Stimulated activated CD4-positive, alpha-beta T cell treated with anti-CD3 and anti-CD28 coated beads, Interleukin-2, amount 100 ng/mL, for 24 hours (primary cell): ENCODE measurements at regions not wholly inside any gene's neighbourhood (a gene's known extent, or its start where the extent isn't known, plus 50 kb on each side); places are given as distances from the start of the nearest gene placed in this dataset.
"Not testable (repeated sequence)": the region's sequence is repeated elsewhere in the genome, so short reads cannot be mapped to it uniquely, and the experiment has no call there.

ENCODE experiments used
- DNase-seq, 2 donors: peaks; one replicate each; pipeline ENCODE4 v3.0.0-alpha.2; 2020

DNA sequence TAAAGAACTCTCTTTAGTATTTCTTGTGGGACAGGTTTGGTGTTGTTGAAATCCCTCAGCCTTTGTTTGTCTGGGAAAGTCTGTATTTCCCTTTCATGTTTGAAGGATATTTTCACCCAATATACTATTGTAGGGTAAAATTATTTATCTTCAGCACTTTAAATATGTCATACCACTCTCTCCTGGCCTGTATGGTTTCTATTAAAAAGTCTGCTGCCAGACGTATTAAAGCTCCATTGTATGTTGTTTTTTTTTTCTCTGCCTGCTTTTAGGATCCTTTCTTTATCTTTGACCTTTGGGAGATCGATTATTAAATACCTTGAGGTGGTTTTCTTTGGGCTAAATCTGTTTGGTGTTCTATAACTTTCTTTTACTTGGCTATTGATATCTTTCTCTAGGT, 119.0 kb upstream of the TBC1D5 start:
- DNase-seq: no peak

DNA sequence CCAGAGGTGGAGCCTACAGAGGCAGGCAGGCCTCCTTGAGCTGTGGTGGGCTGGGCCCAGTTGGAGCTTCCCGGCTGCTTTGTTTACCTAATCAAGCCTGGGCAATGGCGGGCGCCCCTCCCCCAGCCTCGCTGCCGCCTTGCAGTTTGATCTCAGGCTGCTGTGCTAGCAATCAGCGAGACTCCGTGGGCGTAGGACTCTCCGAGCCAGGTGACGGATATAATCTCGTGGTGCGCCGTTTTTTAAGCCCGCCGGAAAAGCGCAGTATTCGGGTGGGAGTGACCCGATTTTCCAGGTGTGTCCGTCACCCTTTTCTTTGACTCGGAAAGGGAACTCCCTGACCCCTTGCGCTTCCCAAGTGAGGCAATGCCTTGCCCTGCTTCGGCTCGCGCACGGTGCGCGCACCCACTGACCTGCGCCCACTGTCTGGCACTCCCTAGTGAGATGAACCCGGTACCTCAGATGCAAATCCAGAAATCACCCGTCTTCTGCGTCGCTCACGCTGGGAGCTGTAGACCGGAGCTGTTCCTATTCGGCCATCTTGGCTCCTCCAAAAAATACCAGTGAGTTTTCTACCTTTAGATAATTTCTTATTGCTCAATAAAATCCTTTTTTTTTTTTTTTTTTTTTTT, 118.5 kb upstream of the TBC1D5 start:
- not testable (repeated sequence) for DNase-seq

DNA sequence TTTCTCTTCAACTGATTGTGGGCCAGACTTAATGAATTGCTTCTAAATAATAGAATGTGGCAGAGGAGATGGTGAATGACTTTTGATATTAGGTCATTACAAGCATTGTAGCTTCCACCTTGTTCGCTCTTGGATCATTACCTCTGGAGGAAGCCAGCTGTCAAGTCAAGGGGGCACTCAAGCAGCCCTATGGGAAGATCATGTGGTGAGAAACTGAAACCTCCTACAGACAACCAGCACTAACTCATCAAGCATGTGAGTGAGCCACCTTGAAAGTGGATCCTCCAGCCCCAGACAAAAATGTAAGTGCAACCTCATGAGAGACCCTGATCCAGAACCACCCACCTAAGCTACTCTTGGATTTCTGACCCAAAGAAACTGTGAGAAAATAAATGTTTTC, 109.8 kb upstream of the TBC1D5 start:
- no peak for DNase-seq

DNA sequence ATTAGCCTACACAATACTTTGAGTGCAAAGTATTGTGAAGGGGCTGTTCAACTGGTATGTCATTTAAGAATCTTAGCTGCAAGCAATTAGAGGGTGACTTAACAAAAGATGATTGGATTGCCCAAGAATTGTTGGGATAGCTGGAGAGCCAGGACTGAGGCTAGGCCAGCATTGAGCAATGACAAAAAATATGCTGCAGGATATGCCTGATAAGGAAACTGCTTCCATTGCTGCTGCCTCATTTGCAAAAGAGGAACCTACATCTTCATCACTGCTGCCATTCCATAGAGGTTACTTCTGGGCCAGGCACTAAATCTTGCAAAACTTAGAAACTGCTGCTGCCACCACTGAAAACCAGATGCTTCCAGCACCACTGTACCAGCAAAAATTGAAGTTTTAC, 108.0 kb upstream of the TBC1D5 start:
- no peak for DNase-seq

DNA sequence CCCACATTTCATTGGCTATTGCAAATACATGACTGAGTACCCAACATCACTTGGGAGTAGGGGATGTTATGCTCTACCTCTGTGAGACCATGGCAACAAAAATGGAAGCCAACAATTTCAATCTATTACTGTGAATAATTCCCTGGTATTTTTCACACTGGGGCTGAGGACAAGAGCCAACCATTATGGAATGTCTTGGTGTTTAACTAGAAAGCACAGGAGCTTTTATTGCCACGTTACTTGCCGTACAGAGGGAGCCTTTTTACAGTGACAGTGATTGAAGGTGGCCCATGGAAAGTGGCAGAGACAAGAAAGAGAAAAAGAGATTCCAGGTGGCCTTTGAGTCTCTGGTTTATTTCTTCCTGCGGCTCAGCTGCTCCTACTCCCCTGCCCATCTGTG, 105.7 kb upstream of the TBC1D5 start:
- DNase-seq: no peak

DNA sequence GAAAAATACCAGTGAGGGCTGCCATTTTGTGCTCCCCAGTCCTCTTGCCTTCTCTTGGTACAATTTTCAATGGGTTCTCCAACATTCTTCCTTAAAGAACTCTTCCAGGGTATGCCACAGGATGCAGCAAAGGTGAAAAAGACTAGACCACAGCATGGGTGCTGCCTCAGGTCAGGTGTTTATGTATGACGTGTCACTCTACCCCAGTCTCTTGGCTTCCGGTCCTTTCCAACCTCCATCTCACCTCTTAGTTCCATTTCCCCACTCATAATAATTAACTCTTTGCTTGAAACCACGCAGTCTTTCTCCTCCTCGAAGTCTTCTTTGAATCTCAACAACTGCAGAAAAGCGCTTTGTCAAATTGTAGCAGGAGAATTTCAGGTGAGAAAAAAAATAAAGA, 104.7 kb upstream of the TBC1D5 start:
- DNase-seq: no peak

DNA sequence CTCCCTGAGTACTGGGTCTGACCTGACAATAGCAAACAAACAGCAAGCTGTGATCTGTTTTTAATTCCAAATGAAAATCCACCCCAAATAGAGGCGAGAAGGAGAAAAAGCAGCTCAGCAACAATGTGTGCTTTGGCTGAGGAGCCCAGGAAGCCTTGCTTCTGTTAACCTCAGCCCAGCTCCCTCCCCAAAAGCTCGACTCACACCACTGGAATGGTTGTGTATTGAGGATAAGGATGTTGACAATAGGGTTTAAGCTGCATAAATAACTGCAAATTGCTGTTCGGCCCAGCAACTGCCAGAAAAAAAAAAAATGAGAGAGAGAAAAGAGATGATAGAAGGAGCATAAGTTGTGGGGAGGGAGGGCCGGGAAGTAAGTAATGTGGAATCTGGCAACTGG, 104.0 kb upstream of the TBC1D5 start:
- no peak for DNase-seq

DNA sequence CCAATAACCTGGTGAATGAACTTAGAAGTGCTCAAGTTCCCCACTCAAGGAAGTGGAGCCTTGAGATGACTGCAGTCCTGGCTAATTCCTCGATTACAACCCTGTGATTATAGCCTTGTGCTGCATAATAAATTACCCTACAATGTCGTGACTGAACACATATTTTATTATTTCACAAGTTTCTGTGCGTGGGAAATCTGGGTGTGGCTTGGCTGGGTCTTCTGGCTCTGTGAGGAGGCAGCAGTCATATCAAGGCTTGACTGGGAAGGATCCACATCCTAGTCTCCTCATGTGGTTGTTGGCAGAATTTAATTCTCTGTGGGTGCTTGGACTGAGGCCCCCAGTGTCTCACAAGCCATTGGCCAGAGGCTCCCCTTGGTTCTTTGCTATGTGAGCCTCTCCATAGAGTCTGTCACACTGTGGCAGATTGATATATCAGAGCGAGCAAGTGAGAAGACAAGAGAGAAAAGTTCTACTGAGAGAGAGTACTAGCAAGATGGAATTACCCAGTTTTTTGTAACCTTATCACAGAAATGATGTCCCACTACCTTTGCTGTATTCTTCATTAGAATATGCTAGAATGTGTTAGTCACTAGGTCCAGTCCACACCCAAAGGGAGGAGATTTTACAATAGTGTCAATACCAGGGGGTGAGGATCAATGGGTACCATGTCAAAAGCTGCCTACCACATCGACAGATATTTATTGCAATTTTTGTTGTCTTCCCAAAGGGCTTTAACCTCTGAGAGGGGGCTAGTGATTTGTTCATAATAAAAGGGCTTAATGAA, 102.8 kb upstream of the TBC1D5 start:
- DNase-seq: no peak

DNA sequence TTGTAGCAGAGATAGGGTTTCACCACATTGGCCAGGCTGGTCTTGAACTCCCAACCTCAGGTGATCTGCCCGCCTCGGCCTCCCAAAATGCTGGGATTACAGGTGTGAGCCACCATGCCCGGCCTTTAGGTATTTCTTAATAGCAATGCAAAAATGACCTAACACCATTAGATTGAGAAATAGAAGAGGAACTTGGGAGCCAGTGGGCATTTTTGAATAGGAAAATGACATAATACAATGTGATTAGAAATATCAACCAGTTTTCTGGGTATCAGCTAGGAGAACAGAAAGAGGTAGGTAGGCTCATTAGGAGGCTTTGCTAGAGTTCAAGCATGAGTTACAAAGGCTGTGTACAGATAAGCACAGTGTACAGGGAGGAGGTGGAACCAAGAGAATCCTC, 101.8 kb upstream of the TBC1D5 start:
- DNase-seq: no peak

DNA sequence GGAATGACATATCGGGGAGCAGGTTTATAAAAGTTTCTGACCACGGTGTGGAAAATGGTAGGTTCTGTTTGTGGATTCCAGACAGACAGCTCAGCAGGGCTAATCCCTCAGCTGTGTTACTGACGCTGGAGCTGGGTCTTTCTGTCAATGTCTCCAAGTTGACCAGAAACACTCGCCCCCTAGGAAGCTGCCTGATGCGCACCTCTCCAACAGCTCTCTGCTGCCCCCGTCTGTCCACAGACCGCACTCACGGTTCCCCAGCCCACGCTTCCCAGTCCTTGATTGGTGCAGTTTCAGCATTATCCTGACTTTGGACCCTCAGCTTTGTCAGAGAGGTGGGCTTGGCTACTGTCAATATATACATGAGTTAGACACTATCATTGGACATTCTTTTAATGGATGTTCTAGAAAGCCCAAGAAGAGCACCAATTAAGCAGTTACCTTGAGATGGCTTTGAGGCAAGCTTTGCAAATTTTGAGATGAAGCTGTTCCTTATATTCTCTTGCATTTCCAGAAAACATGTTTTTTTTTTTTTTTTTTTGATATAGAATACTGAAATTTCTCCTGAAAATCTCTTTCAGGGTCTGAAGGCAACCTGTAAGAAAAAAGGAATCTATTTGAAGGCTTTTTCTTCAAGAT, 98.9 kb upstream of the TBC1D5 start:
- peak; percentile 83 to 84 for DNase-seq

DNA sequence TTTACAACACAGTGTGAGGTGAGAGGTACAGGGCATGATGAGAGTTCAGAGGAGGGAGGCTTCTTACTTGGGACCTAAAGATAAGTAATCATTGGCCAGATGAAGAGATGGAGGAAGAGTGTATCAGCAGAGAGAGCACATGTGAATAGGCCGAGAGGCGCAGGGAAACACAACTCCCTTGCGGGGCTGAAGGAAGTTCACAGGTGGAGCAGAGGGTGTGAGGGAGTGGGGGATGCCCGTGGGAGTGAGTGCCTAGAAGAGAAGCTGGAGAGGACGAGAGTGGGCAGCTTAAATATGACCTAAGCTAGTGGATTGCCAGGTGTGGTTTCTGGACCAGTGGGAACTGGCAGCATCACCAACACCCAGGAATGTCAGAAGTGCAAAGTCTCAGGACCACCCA, 98.2 kb upstream of the TBC1D5 start:
- DNase-seq: no peak

DNA sequence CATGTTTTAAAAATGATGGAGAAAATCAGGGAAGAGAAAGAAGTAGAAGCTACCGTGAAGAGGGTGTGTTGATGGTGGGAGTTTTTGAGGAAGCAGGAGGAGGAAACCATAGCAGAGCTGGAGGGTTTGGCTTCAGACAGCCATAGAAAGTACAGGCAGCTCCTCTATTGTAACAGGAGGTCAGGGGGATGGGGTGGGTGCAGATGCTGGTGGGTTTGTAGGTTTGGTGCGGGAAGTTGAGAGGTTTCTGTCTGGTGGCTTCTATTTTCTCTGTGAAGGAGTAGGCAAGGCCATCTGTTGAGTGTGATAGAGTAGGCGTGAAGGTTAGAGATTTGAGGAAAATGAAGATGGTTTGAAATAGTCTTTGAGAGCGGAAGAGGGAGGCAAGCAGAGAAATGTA, 97.7 kb upstream of the TBC1D5 start:
- DNase-seq: no peak

DNA sequence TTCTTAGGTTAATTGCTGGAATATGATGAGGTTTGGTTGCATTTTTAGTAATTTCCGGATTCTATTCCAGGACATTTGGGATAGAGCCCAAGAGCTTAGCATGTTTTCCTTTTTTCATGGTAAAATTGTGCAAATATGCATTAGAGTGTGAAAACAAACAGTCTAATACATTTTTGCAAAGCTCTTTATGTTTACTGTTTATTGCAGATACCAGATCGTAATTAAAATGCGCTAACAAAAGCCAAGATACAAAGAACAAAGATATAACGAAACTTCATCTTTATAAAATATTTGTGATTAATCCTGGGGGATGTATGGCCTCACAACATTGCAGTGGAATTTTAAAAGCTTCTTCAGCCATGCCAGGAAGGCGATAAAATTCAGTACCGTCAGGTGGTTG, 94.5 kb upstream of the TBC1D5 start:
- no peak for DNase-seq

DNA sequence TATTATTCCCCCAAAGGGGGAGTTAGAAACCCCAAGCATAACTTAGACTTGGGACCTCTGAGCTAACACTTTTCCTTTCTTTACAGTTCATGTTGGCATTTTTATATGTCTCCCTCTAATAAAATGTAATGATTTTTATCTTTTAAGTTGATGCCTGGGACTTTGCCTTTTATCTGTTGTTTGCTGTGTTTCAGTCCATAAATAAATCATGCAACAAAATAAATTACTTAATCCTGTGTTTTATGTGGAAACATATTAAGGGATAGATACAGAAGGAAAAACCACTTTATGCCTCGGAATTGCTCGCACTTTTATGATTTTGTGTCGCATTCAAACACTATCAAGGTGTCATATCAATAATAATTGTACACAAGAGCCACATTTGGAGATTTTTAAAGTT, 93.7 kb upstream of the TBC1D5 start:
- DNase-seq: no peak

DNA sequence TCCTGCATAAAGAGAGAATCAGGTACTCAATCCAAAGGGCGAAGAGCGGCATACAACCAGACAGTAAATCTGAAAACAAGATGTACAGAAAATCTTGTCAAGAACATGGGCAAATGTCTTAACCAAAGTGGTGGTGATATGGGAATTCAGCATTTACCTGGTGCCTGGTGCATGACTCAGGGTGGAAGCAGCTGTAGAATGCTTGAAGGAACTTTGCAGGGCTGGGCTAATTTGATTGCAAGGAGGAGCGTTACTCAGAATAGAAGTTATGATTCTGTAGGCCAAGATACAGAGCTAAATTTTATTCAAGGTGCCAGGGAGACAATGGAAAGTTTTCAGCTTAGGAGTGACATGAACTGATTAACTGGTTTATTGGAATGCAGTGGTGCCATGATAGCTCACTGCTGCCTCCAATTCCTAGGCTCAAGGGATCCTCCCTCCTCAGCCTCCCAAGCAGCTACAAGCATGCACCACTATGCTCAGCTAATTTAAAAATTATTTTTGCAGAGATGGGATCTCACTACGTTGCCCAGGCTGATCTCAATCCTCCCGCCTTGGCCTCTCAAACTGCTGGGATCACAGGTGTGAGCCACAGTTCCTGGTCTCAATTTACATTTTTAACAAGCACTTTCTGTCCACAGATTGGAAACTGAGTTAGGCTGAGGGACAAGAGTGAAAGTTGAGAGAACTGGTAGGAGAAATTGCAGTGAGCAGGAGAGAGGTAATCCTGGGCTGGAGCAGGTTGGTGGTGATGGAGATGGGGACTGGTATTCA, 91.5 kb upstream of the TBC1D5 start:
- DNase-seq: no peak

DNA sequence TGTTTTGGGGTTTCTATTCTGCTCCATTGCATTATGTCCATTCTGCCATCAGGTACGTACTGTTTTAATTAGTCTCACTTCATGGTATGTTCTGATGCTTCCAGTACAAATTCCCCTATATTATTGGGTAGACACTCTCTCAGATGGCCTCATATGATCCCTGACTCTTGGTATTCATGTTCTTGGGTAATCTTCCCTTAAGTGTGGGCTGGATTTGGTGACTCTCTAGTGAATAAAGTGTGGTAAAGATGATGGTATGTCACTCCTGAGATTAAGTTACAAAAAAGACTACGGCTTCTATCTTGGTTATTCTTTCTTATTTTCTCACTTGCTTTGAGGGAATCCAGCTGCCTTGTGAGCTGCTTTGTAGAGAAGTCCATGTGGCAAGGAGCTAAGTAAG, 89.6 kb upstream of the TBC1D5 start:
- no peak for DNase-seq

DNA sequence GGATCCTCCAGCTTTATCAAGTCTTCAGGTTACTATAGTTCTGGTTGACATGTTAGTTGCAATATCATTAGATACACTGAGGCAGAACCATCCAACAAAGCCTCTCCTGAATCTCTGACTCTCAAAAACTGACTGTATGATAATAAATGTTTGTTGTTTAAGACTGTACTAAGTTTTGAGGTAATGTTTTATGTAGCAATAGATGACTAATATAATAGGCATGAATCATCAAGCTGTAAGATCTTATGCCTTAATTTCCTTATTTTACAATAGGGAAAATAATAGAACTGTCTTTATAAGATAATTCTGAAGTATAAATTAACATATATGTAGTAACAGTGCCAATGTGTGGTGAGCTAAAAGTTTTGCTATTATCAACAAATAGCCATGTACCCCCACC, 88.9 kb upstream of the TBC1D5 start:
- DNase-seq: no peak

DNA sequence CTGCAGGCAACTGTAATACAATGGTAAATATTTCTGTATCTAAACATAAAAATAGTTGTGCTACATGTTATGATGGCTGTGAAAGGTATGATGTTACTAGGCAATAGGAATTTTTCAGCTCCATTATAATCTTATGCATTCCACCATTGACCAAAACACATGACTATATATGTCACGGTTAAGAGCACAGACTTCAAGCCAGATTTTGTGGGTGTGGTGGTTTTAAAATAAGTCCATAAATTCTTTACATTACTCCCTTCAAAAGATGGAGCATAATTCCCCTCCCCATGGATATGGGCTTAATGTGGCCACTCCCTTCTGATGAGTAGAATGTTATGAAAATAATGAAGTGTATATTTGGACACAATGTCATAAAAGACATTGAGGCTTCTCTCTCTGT, 88.4 kb upstream of the TBC1D5 start:
- DNase-seq: no peak

DNA sequence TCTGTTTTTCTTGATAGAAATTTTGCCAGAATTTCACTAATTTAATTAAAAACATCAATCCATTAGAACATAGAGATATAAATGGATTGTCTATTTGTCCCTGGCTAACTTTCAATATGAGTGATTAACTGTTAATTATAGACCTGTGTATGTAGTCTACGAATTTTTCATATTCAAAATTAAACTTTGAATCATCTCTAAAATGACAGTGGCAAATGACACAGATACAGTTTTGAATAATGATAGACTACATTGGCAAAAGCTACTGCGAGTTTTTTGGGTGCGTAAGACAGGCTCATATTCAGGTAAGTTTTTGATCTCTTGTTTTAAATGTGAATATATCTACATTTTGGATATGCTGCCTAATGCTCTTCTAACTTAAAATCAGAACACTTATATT, 86.0 kb upstream of the TBC1D5 start:
- DNase-seq: no peak

DNA sequence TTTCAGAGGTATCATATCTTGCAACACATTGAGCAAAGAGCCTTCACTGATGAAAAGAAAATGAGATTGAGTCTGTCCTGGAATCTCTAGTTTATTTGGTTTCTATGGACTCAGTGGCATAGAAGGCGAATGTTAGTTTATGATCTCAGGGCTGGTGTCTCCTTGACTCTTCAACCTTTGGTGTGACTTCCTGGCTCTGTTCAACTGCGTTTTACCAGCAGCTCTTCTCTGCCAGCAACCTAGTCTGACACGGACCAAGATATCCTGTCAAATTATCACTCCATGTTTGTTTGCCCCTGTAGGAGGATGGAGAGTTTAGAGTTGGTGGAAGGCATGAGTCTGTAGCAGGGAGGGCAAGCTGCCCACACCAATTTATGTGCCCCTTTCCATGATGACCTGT, 82.9 kb upstream of the TBC1D5 start:
- DNase-seq: no peak

DNA sequence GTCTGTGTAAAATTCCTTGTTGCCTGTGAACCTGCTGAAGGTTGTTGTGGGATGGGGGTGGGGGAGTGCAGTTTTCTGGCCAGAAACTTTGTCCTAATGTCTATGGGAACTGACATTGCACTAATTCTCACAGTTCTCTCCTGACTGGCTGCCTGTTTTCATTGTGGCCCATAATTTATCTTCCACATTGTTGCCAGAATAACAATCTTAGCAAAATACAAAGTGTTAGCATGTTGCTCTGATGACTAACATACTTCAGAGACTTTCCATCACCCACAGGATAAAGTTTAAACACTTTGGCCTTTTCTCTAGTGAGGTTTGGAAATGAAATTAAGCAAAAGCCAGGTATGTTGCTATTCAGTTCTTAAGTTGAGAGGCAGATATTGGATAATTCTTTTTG, 81.4 kb upstream of the TBC1D5 start:
- DNase-seq: no peak

DNA sequence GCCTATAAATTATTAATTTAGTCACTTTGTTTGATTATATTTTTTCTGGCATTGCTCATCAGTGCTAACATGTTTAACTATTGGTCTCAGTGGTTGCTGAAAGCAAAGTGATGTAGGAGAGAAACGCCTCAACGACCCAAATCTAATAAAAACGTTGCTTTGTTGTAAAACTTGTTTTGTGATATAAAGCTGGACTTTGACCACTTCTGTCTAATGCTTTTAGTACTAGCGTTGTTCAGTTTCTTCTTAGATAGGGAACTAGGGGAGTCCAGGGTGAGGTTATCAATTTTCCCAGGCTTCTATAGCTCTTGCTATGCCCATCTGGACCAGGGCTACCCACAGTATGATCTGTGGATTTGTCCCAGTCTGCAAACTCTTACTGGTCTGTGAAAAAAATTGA, 80.6 kb upstream of the TBC1D5 start:
- DNase-seq: no peak

DNA sequence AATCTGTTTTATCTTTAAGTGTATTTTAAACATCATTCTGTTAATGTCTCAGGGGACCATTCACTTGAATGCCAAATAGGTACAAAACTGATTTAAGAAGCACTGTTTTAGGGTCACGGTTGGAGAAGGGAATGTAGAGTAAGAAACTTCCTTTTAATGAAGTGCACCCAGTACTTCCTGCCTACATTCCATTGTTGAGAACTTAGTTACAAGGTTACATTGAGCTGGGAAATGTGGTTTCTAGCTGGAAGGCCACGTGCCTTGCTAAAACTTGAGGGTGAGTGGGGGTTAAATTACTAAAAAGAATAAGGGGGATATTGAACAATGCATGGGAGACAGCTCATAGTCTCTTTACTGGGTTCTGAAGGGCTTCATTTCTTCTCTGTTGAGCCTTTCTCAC, 78.3 kb upstream of the TBC1D5 start:
- DNase-seq: no peak

DNA sequence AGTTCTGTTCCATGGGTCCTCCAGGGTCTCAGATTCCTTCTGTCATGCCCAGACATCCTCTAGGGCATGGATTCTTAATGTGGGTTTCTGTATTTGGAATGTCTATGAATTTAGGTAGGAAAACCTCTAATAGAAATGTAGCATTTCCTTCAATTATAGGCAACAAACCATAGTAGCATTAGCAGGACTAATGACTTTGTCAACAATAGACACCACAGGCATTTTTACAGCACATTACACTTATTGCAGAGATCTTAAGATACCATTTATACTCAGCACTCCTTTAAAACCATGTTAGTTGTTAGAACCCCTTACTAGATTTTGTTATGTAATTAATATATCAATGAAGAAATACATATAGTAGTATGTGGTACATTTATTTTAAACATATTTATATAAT, 77.8 kb upstream of the TBC1D5 start:
- DNase-seq: no peak
